GM18508 (cell line): ENCODE measurements at regions not wholly inside any gene's neighbourhood (a gene's known extent, or its start where the extent isn't known, plus 50 kb on each side); places are given as distances from the start of the nearest gene placed in this dataset.
"Not testable (repeated sequence)": the region's sequence is repeated elsewhere in the genome, so short reads cannot be mapped to it uniquely, and the experiment has no call there.

ENCODE experiments used
- ATAC-seq: cut with Tn5 transposase; IDR thresholded peaks from one replicate; pipeline ENCODE4 v1.9.1; 2021; ENCODE audit warnings: moderate number of reproducible peaks; ENCODE audit not compliant: insufficient read depth, unreplicated experiment

DNA sequence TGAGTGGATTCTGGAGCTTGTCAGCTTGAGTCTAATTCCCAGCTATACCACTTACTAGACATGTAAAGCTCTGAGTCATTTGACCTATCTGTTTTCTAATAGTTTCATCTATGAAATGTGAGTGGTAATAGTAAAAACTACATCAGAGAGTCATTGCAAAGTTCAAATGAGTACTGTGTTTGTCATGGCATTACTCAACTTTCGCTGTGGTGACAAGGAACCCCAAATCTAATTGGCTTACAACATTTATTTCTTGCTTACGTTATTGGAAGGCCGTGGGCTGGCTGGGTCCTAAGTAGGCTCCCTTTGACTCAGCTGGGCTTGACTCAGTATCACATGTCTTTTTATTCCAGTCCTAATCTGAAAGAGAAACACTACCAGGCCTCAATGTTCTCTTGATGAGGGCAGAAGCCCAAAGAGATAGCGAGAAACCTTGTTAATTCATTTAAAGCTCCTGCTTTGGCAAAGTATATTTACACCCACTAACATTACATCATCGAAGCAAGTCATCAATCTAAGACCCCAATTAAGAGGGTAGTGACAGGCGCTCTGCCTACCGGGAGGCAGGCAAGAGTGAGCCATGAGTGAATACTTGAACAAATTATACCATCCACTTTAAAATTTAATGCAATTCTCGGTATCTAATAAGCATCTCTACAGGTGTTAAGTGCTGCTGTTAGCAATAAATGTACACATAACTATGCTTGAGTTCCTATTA is 431.8 kb upstream of the SPHKAP start:
- ATAC-seq, result no peak

DNA sequence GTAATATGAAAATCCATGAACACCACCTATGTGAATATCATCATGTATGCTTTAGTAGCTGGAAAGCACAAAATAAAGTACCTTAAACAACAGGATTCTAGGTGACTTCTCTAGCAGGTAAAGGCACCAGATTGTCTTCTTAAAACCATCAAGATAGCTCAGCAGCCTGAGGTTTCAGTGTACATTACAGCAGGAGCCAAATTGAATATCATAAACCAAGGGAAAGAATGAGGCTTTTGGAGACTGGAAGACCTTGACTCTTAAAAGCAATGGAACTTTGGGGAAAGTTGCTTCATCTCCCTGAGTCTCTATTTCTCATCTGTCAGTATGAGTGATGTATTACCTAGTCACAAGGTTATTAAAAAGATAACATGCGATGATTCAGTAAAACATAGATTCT is 429.7 kb upstream of the SPHKAP start:
- ATAC-seq, result no peak

- no peak for ATAC-seq
Observed at GRCh38 chr2:228602288-228602687, 420.8 kb upstream of the SPHKAP start.

GRCh38 chr2:228600265-228600664 is 418.8 kb upstream of the SPHKAP start:
- no peak for ATAC-seq

- ATAC-seq, result no peak
Observed at GRCh38 chr2:228599781-228600180, 418.3 kb upstream of the SPHKAP start.

GRCh38 chr2:228599297-228599696 is 417.8 kb upstream of the SPHKAP start:
- ATAC-seq, result no peak

GRCh38 chr2:228597032-228597431 is 415.5 kb upstream of the SPHKAP start:
- ATAC-seq, result no peak

- ATAC-seq, result no peak
Observed at GRCh38 chr2:228594012-228594411, 412.5 kb upstream of the SPHKAP start.

GRCh38 chr2:228592925-228593324 is 411.4 kb upstream of the SPHKAP start:
- no peak for ATAC-seq

GRCh38 chr2:228590681-228591080 is 409.2 kb upstream of the SPHKAP start:
- ATAC-seq, result peak; percentile 96

GRCh38 chr2:228589115-228589514 is 407.6 kb upstream of the SPHKAP start:
- no peak for ATAC-seq

GRCh38 chr2:228581731-228582130 is 400.2 kb upstream of the SPHKAP start:
- ATAC-seq, result no peak

DNA sequence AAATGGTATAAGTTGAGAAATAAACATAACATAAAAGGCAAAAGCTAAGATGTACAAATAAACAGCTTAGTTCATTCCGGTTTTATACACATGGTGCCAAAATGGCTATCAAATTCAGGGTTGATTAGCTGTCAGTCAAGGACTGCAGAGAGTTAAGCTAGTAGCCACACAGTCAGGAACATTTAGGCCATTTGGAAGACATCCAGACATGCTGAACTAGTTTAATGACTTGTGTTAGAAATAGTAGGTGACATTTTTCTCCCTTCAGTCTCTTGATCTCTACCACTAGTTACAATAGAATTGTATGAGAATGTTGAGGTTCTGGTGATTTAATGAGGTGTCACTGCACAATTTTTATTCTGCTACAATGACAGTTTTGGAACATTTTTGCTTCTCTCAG is 394.4 kb upstream of the SPHKAP start:
- ATAC-seq, result no peak

- not testable (repeated sequence) for ATAC-seq
Observed at GRCh38 chr2:228568275-228568674, 386.8 kb upstream of the SPHKAP start.

- no peak for ATAC-seq
Observed at GRCh38 chr2:228561816-228562215, 380.3 kb upstream of the SPHKAP start.

- no peak for ATAC-seq
Observed at GRCh38 chr2:228559774-228560415, 378.4 kb upstream of the SPHKAP start.

DNA sequence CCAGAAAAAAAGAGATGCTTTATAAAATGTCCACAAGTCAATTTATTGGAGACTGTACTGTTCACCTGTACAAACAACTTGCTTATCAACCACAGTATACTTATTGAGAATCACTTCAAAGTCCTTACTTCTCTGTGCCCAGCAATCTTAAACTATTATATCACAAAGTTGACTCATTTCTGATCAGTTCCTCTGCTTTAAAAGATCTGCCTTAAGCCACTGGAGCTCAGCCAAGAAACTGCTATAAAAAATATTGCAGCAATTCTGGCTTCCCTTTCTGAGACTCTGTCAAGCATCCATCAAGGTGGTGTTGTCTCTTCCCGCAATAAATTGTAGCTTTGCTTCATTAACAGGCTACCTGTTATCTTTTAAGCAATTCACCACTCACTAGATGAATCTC is 375.2 kb upstream of the SPHKAP start:
- no peak for ATAC-seq

DNA sequence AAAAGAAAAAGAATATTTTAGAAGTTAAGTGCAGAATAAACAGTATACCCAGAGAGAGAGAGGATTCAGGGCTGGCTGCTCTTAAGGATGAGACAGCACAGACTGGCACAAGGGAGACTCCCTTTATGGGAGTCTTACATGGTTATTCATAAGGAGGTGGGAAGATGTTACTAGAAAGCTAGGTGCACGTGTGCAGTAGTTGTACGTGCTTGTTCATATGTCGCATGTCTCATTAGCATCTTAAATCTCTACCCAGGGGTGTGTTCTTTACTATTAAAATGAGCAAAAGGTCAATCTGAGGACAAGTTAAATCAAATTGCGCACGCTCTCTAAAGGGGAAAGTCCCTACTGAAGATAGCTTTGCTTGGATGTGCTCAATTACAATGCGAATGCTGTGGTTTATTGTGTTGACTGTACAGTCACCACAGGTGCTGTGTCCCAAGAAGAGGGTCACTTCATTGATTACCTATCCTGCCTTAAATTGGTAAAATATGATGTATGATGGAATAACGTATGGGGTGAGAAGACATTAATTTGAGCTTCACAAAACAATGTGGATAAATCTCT is 368.0 kb upstream of the SPHKAP start:
- no peak for ATAC-seq

- no peak for ATAC-seq
Observed at GRCh38 chr2:228548230-228548629, 366.7 kb upstream of the SPHKAP start.

GRCh38 chr2:228545748-228546145 is 364.3 kb upstream of the SPHKAP start:
- ATAC-seq, result no peak

- no peak for ATAC-seq
Observed at GRCh38 chr2:228545041-228545747, 363.7 kb upstream of the SPHKAP start.
